ENCODE measurements at regions not wholly inside any gene's neighbourhood (a gene's known extent, or its start where the extent isn't known, plus 50 kb on each side); places are given as distances from the start of the nearest gene placed in this dataset.

GRCh38 chr10:113345826-113346624 lies 206.8 kb upstream of the HABP2 start:
- H3K4me3 ChIP-seq, result no peak overlapping the region
- no peak for ATAC-seq (ENCODE audit: insufficient read depth, low FRiP score)
- peaks cover 0 to 6% (median 3%) of the 10 kb centered on the region in 4 donors for H3K9me3 ChIP-seq (ENCODE audit: control insufficient read depth in 4 of 4, insufficient read depth in 3 of 4, low read length in 3 of 4)
- H3K27me3 ChIP-seq (ENCODE audit: control insufficient read depth in 3 of 3, insufficient read depth in 3 of 3, low read length in 2 of 3), result no peaks in the 10 kb centered on the region
- no peak overlapping the region for H3K27ac ChIP-seq (ENCODE audit: low read depth in 1 of 2, low read length in 1 of 2)
- WGBS, 2 donors, result 79 to 83% methylated on average over 7 of the region's 7 CpGs
- TF ChIP-seq CTCF (IDR thresholded peaks at IDR 0.05; ENCODE audit: control extremely low read depth, extremely low read depth), result no peak
- no peaks in the 10 kb centered on the region for H3K36me3 ChIP-seq (ENCODE audit: control insufficient read depth in 4 of 4, insufficient read depth in 4 of 4, low read length in 4 of 4)
- peaks cover 0 to 36% (median 11%) of the 10 kb centered on the region in 5 donors for H3K4me1 ChIP-seq (ENCODE audit: control insufficient read depth in 5 of 5, insufficient read depth in 5 of 5, low read length in 5 of 5)
- DNase-seq, result peak in 2 of 3 donors; percentile 86 to 87
- H3K9ac ChIP-seq (ENCODE audit: insufficient read depth in 1 of 2, low read length in 2 of 2), result no peak overlapping the region

- no peak for ATAC-seq (ENCODE audit: insufficient read depth, low FRiP score)
- Histone ChIP-seq H3K9me3 (ENCODE audit: control insufficient read depth in 4 of 4, insufficient read depth in 3 of 4, low read length in 3 of 4) (peaks cover 0 to 6% (median 2%) of the 10 kb centered on the region in 4 donors), H3K27me3 (ENCODE audit: control insufficient read depth in 3 of 3, insufficient read depth in 3 of 3, low read length in 2 of 3) (no peaks in the 10 kb centered on the region), H3K4me3 (no peak overlapping the region), H3K27ac (ENCODE audit: low read depth in 1 of 2, low read length in 1 of 2) (no peak overlapping the region), H3K9ac (ENCODE audit: insufficient read depth in 1 of 2, low read length in 2 of 2) (no peak overlapping the region), H3K36me3 (ENCODE audit: control insufficient read depth in 4 of 4, insufficient read depth in 4 of 4, low read length in 4 of 4) (no peaks in the 10 kb centered on the region), H3K4me1 (ENCODE audit: control insufficient read depth in 5 of 5, insufficient read depth in 5 of 5, low read length in 5 of 5) (peaks cover 0 to 40% (median 11%) of the 10 kb centered on the region in 5 donors)
- WGBS, 2 donors, result 62 to 91% methylated on average over 4 of the region's 4 CpGs
- peak; percentile 32 to 51 (median 43) for DNase-seq
- no peak for TF ChIP-seq CTCF (IDR thresholded peaks at IDR 0.05; ENCODE audit: control extremely low read depth, extremely low read depth)
These were observed 205.3 kb upstream of the HABP2 start for GRCh38 chr10:113347508-113347907.

GRCh38 chr10:113348694-113349093 lies 204.2 kb upstream of the HABP2 start:
- WGBS, 2 donors, result 93 to 94% methylated on average over 7 of the region's 7 CpGs
- H3K36me3 ChIP-seq (ENCODE audit: control insufficient read depth in 4 of 4, insufficient read depth in 4 of 4, low read length in 4 of 4), result no peaks in the 10 kb centered on the region
- H3K9ac ChIP-seq (ENCODE audit: insufficient read depth in 1 of 2, low read length in 2 of 2), result no peak overlapping the region
- no peak overlapping the region for H3K27ac ChIP-seq (ENCODE audit: low read depth in 1 of 2, low read length in 1 of 2)
- ATAC-seq (ENCODE audit: insufficient read depth, low FRiP score) (no peak), DNase-seq (no peak)
- peaks cover 0 to 40% (median 11%) of the 10 kb centered on the region in 5 donors for H3K4me1 ChIP-seq (ENCODE audit: control insufficient read depth in 5 of 5, insufficient read depth in 5 of 5, low read length in 5 of 5)
- no peak overlapping the region for H3K4me3 ChIP-seq
- no peaks in the 10 kb centered on the region for H3K27me3 ChIP-seq (ENCODE audit: control insufficient read depth in 3 of 3, insufficient read depth in 3 of 3, low read length in 2 of 3)
- peaks cover 0 to 6% (median 2%) of the 10 kb centered on the region in 4 donors for H3K9me3 ChIP-seq (ENCODE audit: control insufficient read depth in 4 of 4, insufficient read depth in 3 of 4, low read length in 3 of 4)
- TF ChIP-seq CTCF (IDR thresholded peaks at IDR 0.05; ENCODE audit: control extremely low read depth, extremely low read depth), result no peak
